ENCODE measurements at regions not wholly inside any gene's neighbourhood (a gene's known extent, or its start where the extent isn't known, plus 50 kb on each side); places are given as distances from the start of the nearest gene placed in this dataset.

DNA sequence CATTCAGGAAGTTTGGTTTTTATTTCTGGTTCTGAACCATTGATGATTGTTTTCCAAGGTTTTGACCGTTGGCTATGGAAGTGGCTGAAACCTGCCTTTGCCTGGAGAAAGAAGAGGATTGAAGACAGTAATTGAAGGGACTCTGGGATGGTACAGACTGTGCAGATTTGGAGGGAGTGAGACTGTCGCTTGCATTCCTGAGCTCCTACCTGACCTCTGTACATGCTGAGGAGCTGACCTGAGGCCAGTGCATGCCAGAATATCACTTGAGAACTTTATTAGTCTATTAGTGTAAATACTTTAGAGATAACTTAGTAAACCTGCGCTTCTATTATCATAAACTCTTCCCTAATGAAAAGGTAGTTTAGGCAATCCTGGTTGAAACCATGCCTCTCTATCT lies 276.4 kb downstream of the IRS2 start:
- Histone ChIP-seq H3K4me3 (no peak overlapping the region), H3K27ac (no peak overlapping the region)
- no peak for DNase-seq (ENCODE audit: low spot score)
- TF ChIP-seq, protein P1, sequence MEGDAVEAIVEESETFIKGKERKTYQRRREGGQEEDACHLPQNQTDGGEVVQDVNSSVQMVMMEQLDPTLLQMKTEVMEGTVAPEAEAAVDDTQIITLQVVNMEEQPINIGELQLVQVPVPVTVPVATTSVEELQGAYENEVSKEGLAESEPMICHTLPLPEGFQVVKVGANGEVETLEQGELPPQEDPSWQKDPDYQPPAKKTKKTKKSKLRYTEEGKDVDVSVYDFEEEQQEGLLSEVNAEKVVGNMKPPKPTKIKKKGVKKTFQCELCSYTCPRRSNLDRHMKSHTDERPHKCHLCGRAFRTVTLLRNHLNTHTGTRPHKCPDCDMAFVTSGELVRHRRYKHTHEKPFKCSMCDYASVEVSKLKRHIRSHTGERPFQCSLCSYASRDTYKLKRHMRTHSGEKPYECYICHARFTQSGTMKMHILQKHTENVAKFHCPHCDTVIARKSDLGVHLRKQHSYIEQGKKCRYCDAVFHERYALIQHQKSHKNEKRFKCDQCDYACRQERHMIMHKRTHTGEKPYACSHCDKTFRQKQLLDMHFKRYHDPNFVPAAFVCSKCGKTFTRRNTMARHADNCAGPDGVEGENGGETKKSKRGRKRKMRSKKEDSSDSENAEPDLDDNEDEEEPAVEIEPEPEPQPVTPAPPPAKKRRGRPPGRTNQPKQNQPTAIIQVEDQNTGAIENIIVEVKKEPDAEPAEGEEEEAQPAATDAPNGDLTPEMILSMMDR (IDR thresholded peaks at IDR 0.05) = no peak

DNA sequence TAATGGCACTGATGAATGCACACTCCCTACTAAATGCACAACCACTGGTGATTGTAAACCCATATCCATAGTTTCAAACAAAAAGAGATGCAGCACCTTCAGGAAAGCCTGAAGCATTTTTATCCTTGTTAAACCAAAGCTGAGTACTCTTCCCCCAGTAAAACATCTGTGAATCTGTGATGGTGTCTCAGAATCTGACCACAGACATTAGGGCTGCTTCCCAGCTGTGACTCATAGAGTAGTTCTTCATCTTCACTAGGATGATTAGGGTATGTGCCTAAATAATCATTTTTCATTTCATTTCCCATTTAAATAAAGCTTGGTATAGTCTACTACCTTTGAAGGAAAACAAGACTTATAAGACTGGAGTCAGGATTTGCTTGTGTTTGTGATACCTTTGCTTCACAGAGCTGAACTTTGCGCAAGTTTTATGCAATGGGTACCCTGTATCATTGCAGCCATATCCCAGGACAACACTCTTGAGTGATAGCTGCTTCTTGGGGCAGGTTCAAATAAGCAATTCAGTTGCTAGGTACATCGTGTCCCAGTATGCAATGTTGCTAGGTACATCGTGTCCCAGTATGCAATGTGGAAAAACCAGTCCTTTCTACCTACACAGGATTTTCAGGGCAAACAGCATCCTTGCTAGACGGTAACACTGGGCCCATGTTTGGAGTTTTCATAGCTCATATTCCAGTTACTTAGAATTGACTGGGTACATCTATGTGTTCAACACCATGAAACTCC lies 277.1 kb downstream of the IRS2 start:
- TF ChIP-seq, protein P1 (IDR thresholded peaks at IDR 0.05) = no peak
- DNase-seq (ENCODE audit: low spot score) = no peak
- Histone ChIP-seq H3K27ac (no peak overlapping the region), H3K4me3 (no peak overlapping the region)

- H3K4me3 ChIP-seq = no peak overlapping the region
- TF ChIP-seq, protein P1 (IDR thresholded peaks at IDR 0.05) = no peak
- DNase-seq (ENCODE audit: low spot score) = no peak
- no peak overlapping the region for H3K27ac ChIP-seq
Observed at GRCh38 chr13:109500146-109500773, 286.1 kb downstream of the IRS2 start.

- H3K27ac ChIP-seq = no peak overlapping the region
- DNase-seq (ENCODE audit: low spot score) = no peak
- no peak overlapping the region for H3K4me3 ChIP-seq
- TF ChIP-seq, protein P1 (IDR thresholded peaks at IDR 0.05) = no peak
Observed at GRCh38 chr13:109497917-109498316, 288.5 kb downstream of the IRS2 start.

- TF ChIP-seq, protein P1 (IDR thresholded peaks at IDR 0.05) = no peak
- H3K4me3 ChIP-seq = no peak overlapping the region
- H3K27ac ChIP-seq = no peak overlapping the region
- no peak for DNase-seq (ENCODE audit: low spot score)
Observed at GRCh38 chr13:109496216-109496615, 290.2 kb downstream of the IRS2 start.

DNA sequence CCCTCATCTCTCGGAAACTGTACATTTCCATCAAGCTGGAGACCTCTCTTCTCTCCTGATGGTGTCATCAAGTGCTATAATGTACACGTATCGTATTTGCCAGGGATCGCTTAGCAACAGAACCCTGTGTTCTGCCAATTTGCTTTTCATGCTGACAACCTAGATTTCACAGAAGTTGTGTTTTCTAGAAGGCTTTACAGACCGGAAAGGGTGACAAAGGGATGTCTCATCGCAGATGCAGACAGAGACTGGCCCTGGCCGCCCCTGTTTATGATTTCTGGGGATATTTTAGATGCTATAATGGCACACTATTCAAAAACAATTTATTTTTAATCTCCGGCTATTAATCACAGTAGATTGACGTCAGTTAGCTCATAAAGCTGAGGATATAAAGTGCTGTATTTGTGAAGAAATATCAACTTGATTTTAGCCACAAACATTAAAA lies 291.4 kb downstream of the IRS2 start:
- Histone ChIP-seq H3K4me3 (peak overlapping the region; percentile 21), H3K27ac (no peak overlapping the region)
- no peak for DNase-seq (ENCODE audit: low spot score)
- TF ChIP-seq, protein P1 (IDR thresholded peaks at IDR 0.05) = no peak
